ENCODE measurements at regions not wholly inside any gene's neighbourhood (a gene's known extent, or its start where the extent isn't known, plus 50 kb on each side); places are given as distances from the start of the nearest gene placed in this dataset.

GRCh38 chr7:106465704-106466468 is 181.1 kb upstream of the NAMPT start:
- WGBS, 2 donors, result 64 to 68% methylated on average over 5 of the region's 5 CpGs
- intact Hi-C loops (cut with DNase I; ENCODE audit: low total_unique reads), result no loop called here
- TF ChIP-seq POLR2A (IDR thresholded peaks at IDR 0.05) (no peak), CTCF (IDR thresholded peaks at IDR 0.05) (no peak)

DNA sequence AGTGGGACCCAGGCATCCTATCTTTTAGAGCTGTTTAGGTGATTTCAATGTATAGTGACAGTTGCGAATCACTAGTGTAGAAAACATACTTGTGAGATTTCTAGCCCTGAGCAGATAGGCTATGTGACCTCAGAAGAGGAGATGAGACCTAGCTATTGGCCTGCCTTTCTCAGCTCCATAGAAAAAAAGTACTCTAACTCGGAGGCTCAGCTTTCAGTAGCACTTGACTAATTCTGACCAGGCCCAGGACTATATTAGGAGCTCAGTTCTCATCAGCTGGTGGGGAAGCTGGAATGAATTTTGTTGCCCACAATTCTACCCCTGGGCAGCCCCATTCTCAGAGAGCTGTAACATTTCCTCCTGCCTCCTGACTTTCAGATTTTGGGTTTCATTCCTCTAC is 179.9 kb upstream of the NAMPT start:
- Histone ChIP-seq H3K9me3 (no peaks in the 10 kb centered on the region), H3K27me3 (no peaks in the 10 kb centered on the region), H3K4me1 (peaks cover 29% of the 10 kb centered on the region), H3K27ac (peak overlapping the region in 1 of 2 donors; percentile 72), H3K36me3 (ENCODE audit: low read depth, missing control alignments) (no peaks in the 10 kb centered on the region), H3K4me3 (no peak overlapping the region)
- 81 to 91% methylated on average over 2 of the region's 2 CpGs for WGBS, 2 donors
- TF ChIP-seq CTCF (IDR thresholded peaks at IDR 0.05) (no peak), POLR2A (IDR thresholded peaks at IDR 0.05) (no peak)
- intact Hi-C loops (cut with DNase I; ENCODE audit: low total_unique reads), result no loop called here
- no peak for DNase-seq

More at GRCh38 chr7:106465704-106466468, 181.1 kb upstream of the NAMPT start:
- H3K27me3 ChIP-seq, result no peaks in the 10 kb centered on the region
- DNase-seq, result peak; percentile 51
- no peak overlapping the region for H3K4me3 ChIP-seq
- H3K27ac ChIP-seq, result peak overlapping the region; percentile 52 to 72
- H3K36me3 ChIP-seq (ENCODE audit: low read depth, missing control alignments), result no peaks in the 10 kb centered on the region
- peaks cover 29% of the 10 kb centered on the region for H3K4me1 ChIP-seq
- no peaks in the 10 kb centered on the region for H3K9me3 ChIP-seq

GRCh38 chr7:106463851-106464611 is 179.2 kb upstream of the NAMPT start:
- Histone ChIP-seq H3K36me3 (ENCODE audit: low read depth, missing control alignments) (no peaks in the 10 kb centered on the region), H3K4me3 (no peak overlapping the region), H3K9me3 (no peaks in the 10 kb centered on the region), H3K27ac (no peak overlapping the region), H3K27me3 (no peaks in the 10 kb centered on the region), H3K4me1 (peaks cover 29% of the 10 kb centered on the region)
- TF ChIP-seq CTCF (IDR thresholded peaks at IDR 0.05) (no peak), POLR2A (IDR thresholded peaks at IDR 0.05) (no peak)
- 78 to 79% methylated on average over 2 of the region's 2 CpGs for WGBS, 2 donors
- intact Hi-C loops (cut with DNase I; ENCODE audit: low total_unique reads), result no loop called here
- no peak for DNase-seq

- Histone ChIP-seq H3K4me1 (peaks cover 29% of the 10 kb centered on the region), H3K27ac (no peak overlapping the region), H3K9me3 (no peaks in the 10 kb centered on the region), H3K27me3 (no peaks in the 10 kb centered on the region), H3K36me3 (ENCODE audit: low read depth, missing control alignments) (no peaks in the 10 kb centered on the region), H3K4me3 (no peak overlapping the region)
- intact Hi-C loops (cut with DNase I; ENCODE audit: low total_unique reads), result no loop called here
- WGBS, 2 donors, result 60 to 90% methylated on average over 3 of the region's 3 CpGs
- no peak for DNase-seq
- TF ChIP-seq POLR2A (IDR thresholded peaks at IDR 0.05) (no peak), CTCF (IDR thresholded peaks at IDR 0.05) (no peak)
Observed at GRCh38 chr7:106462914-106463482, 178.2 kb upstream of the NAMPT start.
